CD14-positive monocyte (primary cell): ENCODE measurements at regions not wholly inside any gene's neighbourhood (a gene's known extent, or its start where the extent isn't known, plus 50 kb on each side); places are given as distances from the start of the nearest gene placed in this dataset.

ENCODE experiments used
- DNase-seq, 3 donors: peaks; one replicate each; pipeline ENCODE4 v3.0.0-alpha.2; 2011 to 2022
- H2AFZ ChIP-seq: 2 replicates; pipeline ENCODE4 v1.6.0; 2012; ENCODE audit warnings: mild to moderate bottlenecking, low read depth, low read length, inconsistent platforms; ENCODE audit not compliant: insufficient read depth, poor library complexity, severe bottlenecking
- H3K27ac ChIP-seq, 2 donors: 1 replicate in 1 of 2; 2 replicates in 1 of 2; pipeline ENCODE4 v1.5.1; 2012 to 2013; ENCODE audit warnings: low read length in 2 of 2, control low read depth in 1 of 2, inconsistent platforms in 1 of 2, low read depth in 1 of 2, mild to moderate bottlenecking in 1 of 2
- H3K27me3 ChIP-seq, 2 donors: one replicate each; pipeline versions ENCODE4 v1.6.0 to v1.6.1; 2011 to 2013; ENCODE audit warnings: low read length in 2 of 2; ENCODE audit not compliant: control insufficient read depth in 2 of 2, insufficient read depth in 2 of 2
- H3K36me3 ChIP-seq, 2 donors: replicated peaks in 1 of 2; 1 replicate in 1 of 2; 2 replicates in 1 of 2; pipeline versions ENCODE4 v1.5.1 to v1.6.1; 2012 to 2013; ENCODE audit warnings: low read length in 2 of 2, control low read depth in 1 of 2, inconsistent platforms in 1 of 2, mild to moderate bottlenecking in 1 of 2; ENCODE audit not compliant: insufficient read depth in 2 of 2, control insufficient read depth in 1 of 2
- H3K4me1 ChIP-seq, 2 donors: 1 replicate in 1 of 2; 2 replicates in 1 of 2; pipeline versions ENCODE4 v1.5.1 to v1.6.1; 2012 to 2013; ENCODE audit warnings: low read length in 2 of 2, control low read depth in 1 of 2, inconsistent platforms in 1 of 2, mild to moderate bottlenecking in 1 of 2, moderate library complexity in 1 of 2; ENCODE audit not compliant: insufficient read depth in 2 of 2, control insufficient read depth in 1 of 2
- H3K4me2 ChIP-seq: replicated peaks from 2 replicates; pipeline ENCODE3; 2012; ENCODE audit warnings: low read length, moderate library complexity, mild to moderate bottlenecking; ENCODE audit not compliant: poor library complexity, severe bottlenecking; ENCODE audit errors: extremely low read depth
- H3K4me3 ChIP-seq, 3 experiments: fragments of 200-600 bp in 1 of 3; sonication (generic) in 1 of 3; replicated peaks in 1 of 3; 1 replicate in 2 of 3; 2 replicates in 1 of 3; pipeline ENCODE4 v1.5.1; 2011 to 2013; ENCODE audit warnings: low read length in 3 of 3, mild to moderate bottlenecking in 3 of 3, control low read depth in 2 of 3, low read depth in 2 of 3, inconsistent platforms in 1 of 3, moderate library complexity in 1 of 3
- H3K79me2 ChIP-seq: 2 replicates; pipeline ENCODE4 v1.6.0; 2012; ENCODE audit warnings: mild to moderate bottlenecking, control low read depth, inconsistent platforms, low read length, moderate library complexity; ENCODE audit not compliant: insufficient read depth
- H3K9ac ChIP-seq: 2 replicates; pipeline ENCODE4 v1.6.0; 2017; ENCODE audit warnings: low read length, mild to moderate bottlenecking; ENCODE audit not compliant: insufficient read depth, poor library complexity, severe bottlenecking
- H3K9me3 ChIP-seq, 2 donors: replicated peaks in 1 of 2; 1 replicate in 1 of 2; 2 replicates in 1 of 2; pipeline versions ENCODE4 v1.5.1 to v1.6.1; 2012 to 2013; ENCODE audit warnings: low read length in 2 of 2, control low read depth in 1 of 2; ENCODE audit not compliant: control insufficient read depth in 1 of 2, insufficient read depth in 1 of 2
- H4K20me1 ChIP-seq: 2 replicates; pipeline ENCODE4 v1.6.0; 2012; ENCODE audit warnings: mild to moderate bottlenecking, low read length, control low read depth, moderate library complexity; ENCODE audit not compliant: insufficient read depth
- H3K27ac Mint-ChIP-seq, 7 donors: one replicate each; pipeline ENCODE4 v1.8.0; 2020; ENCODE audit warnings: mild to moderate bottlenecking in 7 of 7, mixed read lengths in 7 of 7, moderate library complexity in 6 of 7, inconsistent platforms in 2 of 7
- H3K27me3 Mint-ChIP-seq, 3 donors: one replicate each; pipeline ENCODE4 v1.8.0; 2021 to 2022; ENCODE audit warnings: low read depth in 3 of 3, mild to moderate bottlenecking in 3 of 3, mixed read lengths in 3 of 3, moderate library complexity in 3 of 3, inconsistent platforms in 1 of 3
- H3K36me3 Mint-ChIP-seq, 2 donors: one replicate each; pipeline ENCODE4 v1.8.0; 2020; ENCODE audit warnings: mixed read lengths in 2 of 2, inconsistent platforms in 1 of 2, mild to moderate bottlenecking in 1 of 2
- H3K4me1 Mint-ChIP-seq: one replicate; pipeline ENCODE4 v1.8.0; 2020; ENCODE audit warnings: mild to moderate bottlenecking, mixed read lengths
- H3K4me3 Mint-ChIP-seq, 2 donors: one replicate each; pipeline ENCODE4 v1.8.0; 2020; ENCODE audit warnings: mild to moderate bottlenecking in 2 of 2, mixed read lengths in 2 of 2, moderate library complexity in 1 of 2
- H3K9me3 Mint-ChIP-seq, 7 donors: one replicate each; pipeline ENCODE4 v1.8.0; 2020 to 2022; ENCODE audit warnings: mixed read lengths in 7 of 7, mild to moderate bottlenecking in 6 of 7, moderate library complexity in 6 of 7, inconsistent platforms in 2 of 7
- WGBS: methylation state at CpG from one replicate; pipeline ENCODE4 v1.1.5; 2013; ENCODE audit warnings: missing lambda C conversion rate; ENCODE audit not compliant: insufficient coverage; 5-methylcytosine and 5-hydroxymethylcytosine counted together
- intact Hi-C, 2 donors: fragments of 100-400 bp; cut with micrococcal nuclease; formaldehyde crosslinking; loops; one replicate each; pipeline versions ENCODE4 v1.15.0 to v1.15.1; 2023
- TF ChIP-seq, protein P1 (sequence below): fragments of 200-600 bp; IDR thresholded peaks from one replicate; pipeline ENCODE4 v1.8.0; 2022; ENCODE audit warnings: antibody characterized with exemption, mild to moderate bottlenecking

DNA sequence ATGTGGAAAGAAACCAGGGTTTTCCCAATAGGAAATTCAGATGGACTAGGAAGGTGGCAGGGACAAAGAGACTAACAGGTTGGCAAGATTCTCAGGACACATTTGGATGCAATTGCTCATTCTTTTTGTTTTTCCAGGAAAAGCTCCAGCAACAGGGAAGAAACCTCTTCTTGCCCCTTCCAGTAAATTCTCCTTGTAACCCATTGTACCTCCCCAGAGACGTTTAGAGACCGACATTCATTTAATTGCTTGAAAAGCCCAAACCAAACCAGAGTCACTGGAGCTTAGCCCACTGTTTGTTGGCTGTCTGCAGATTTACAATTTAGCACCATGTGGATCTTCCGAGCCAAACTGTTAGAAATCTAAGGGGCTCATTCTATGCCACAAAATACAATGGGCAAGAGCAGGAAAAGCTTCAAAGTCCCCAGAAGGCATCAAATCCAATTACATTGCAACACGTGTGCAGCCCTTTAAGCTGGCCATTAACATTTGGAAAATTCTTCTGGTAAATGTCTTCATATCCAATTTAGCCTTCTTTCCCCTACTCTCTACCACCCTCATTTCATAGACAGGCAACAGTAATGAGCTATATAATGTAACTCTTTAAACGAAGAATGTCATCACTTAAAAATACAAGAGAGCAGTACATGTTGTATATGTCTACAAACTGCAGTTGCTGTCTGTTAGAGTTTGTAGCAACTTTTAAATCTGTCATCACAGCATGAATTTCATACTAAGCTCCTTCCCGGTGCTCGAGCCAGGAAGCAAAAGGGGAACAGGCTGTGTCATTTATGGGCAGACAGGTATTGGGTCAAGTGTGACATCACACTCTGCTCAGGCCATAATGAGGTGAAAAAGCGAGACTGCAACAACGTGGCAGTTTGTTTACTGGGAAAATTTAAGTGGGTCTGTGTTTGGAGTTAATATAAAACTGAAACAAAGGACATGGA, 235.6 kb upstream of the HNRNPA3 start:
- no peak for DNase-seq
- Histone ChIP-seq H2AFZ (no peak overlapping the region), H3K79me2 (no peaks in the 10 kb centered on the region), H3K4me3 (no peak overlapping the region), H3K9me3 (no peaks in the 10 kb centered on the region), H3K36me3 (no peaks in the 10 kb centered on the region), H3K27ac (no peak overlapping the region), H3K27me3 (no peaks in the 10 kb centered on the region), H3K4me1 (no peaks in the 10 kb centered on the region), H3K4me2 (no peak overlapping the region), H4K20me1 (no peaks in the 10 kb centered on the region), H3K9ac (no peak overlapping the region)
- no peak overlapping the region for H3K4me3 Mint-ChIP-seq
- H3K9me3 Mint-ChIP-seq = peaks cover 0 to 3% (median 0%) of the 10 kb centered on the region in 7 donors
- H3K36me3 Mint-ChIP-seq = no peaks in the 10 kb centered on the region
- no peaks in the 10 kb centered on the region for H3K27me3 Mint-ChIP-seq
- peaks cover 2% of the 10 kb centered on the region for H3K4me1 Mint-ChIP-seq
- 67% methylated on average over 7 of the region's 9 CpGs for WGBS
- no peak overlapping the region for H3K27ac Mint-ChIP-seq
- intact Hi-C loops = no loop called here
- TF ChIP-seq, protein P1, sequence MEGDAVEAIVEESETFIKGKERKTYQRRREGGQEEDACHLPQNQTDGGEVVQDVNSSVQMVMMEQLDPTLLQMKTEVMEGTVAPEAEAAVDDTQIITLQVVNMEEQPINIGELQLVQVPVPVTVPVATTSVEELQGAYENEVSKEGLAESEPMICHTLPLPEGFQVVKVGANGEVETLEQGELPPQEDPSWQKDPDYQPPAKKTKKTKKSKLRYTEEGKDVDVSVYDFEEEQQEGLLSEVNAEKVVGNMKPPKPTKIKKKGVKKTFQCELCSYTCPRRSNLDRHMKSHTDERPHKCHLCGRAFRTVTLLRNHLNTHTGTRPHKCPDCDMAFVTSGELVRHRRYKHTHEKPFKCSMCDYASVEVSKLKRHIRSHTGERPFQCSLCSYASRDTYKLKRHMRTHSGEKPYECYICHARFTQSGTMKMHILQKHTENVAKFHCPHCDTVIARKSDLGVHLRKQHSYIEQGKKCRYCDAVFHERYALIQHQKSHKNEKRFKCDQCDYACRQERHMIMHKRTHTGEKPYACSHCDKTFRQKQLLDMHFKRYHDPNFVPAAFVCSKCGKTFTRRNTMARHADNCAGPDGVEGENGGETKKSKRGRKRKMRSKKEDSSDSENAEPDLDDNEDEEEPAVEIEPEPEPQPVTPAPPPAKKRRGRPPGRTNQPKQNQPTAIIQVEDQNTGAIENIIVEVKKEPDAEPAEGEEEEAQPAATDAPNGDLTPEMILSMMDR = no peak

DNA sequence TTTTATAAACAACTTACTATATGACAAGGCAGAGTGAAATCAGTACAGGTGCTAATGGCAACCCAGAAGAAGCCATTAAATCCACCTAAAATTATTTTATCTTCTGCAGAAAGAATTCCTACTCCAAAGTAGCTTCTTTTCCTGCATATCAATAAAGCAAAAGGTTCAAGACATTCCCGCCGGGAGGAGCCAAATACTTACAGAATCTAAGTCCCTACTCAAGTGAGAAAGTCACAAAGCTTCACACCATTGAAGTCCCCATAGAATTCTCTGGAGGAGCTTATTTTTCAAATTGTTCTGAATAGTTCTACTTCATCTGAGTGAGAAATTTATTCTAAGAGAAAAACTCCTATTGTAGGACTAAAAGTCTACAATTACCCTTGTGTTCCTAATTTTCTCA, 233.7 kb upstream of the HNRNPA3 start:
- H3K27ac ChIP-seq = no peak overlapping the region
- no peak overlapping the region for H3K4me2 ChIP-seq
- H3K4me3 Mint-ChIP-seq = no peak overlapping the region
- no peaks in the 10 kb centered on the region for H3K9me3 ChIP-seq
- DNase-seq = no peak
- H3K4me3 ChIP-seq = no peak overlapping the region
- no peaks in the 10 kb centered on the region for H4K20me1 ChIP-seq
- H3K27me3 Mint-ChIP-seq = no peaks in the 10 kb centered on the region
- H2AFZ ChIP-seq = no peak overlapping the region
- TF ChIP-seq, protein P1 = no peak
- no peaks in the 10 kb centered on the region for H3K27me3 ChIP-seq
- no peak overlapping the region for H3K27ac Mint-ChIP-seq
- H3K36me3 ChIP-seq = no peaks in the 10 kb centered on the region
- no peak overlapping the region for H3K9ac ChIP-seq
- no peaks in the 10 kb centered on the region for H3K79me2 ChIP-seq
- WGBS = no CpG with 5 or more reads among the region's 2 CpGs
- no peaks in the 10 kb centered on the region for H3K36me3 Mint-ChIP-seq
- H3K4me1 Mint-ChIP-seq = peaks cover 2% of the 10 kb centered on the region
- H3K9me3 Mint-ChIP-seq = no peaks in the 10 kb centered on the region
- intact Hi-C loops = no loop called here
- no peaks in the 10 kb centered on the region for H3K4me1 ChIP-seq
